Fibroblast of mammary gland (primary cell): ENCODE measurements at regions not wholly inside any gene's neighbourhood (a gene's known extent, or its start where the extent isn't known, plus 50 kb on each side); places are given as distances from the start of the nearest gene placed in this dataset.
"Not testable (repeated sequence)": the region's sequence is repeated elsewhere in the genome, so short reads cannot be mapped to it uniquely, and the experiment has no call there.

ENCODE experiments used
- DNase-seq: peaks from one replicate; pipeline ENCODE4 v3.0.0-alpha.2; 2010; ENCODE audit warnings: low read depth
- H3K4me3 ChIP-seq: 2 replicates; pipeline ENCODE4 v1.5.1; 2011; ENCODE audit warnings: low read depth, mild to moderate bottlenecking, low read length, moderate library complexity; ENCODE audit not compliant: control insufficient read depth
- TF ChIP-seq, protein P1 (sequence below): conservative IDR thresholded peaks from 2 replicates; pipeline ENCODE4 v1.5.1; 2011; ENCODE audit warnings: low read depth, low read length, inconsistent platforms; ENCODE audit not compliant: control insufficient read depth, insufficient read depth

DNA sequence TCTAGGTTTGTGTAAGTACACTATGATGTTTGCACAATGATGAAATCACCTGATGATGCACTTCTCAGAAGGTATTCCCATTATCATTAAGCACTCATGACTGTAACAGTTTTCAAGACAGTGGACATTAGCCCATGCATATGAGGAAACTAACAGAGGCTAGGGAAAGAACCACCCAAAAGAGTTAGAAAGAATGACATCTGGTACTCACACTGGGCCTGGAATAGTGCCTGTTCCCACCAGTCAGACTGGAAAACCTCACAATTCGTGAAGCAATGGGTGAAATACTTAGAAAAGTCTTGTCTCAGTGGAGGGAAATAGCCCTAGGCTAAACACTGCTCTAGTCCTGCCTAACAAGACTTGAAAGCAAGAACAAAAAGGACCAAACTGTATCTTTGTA is 117.4 kb upstream of the GDNF start:
- H3K4me3 ChIP-seq = no peak overlapping the region
- TF ChIP-seq, protein P1, sequence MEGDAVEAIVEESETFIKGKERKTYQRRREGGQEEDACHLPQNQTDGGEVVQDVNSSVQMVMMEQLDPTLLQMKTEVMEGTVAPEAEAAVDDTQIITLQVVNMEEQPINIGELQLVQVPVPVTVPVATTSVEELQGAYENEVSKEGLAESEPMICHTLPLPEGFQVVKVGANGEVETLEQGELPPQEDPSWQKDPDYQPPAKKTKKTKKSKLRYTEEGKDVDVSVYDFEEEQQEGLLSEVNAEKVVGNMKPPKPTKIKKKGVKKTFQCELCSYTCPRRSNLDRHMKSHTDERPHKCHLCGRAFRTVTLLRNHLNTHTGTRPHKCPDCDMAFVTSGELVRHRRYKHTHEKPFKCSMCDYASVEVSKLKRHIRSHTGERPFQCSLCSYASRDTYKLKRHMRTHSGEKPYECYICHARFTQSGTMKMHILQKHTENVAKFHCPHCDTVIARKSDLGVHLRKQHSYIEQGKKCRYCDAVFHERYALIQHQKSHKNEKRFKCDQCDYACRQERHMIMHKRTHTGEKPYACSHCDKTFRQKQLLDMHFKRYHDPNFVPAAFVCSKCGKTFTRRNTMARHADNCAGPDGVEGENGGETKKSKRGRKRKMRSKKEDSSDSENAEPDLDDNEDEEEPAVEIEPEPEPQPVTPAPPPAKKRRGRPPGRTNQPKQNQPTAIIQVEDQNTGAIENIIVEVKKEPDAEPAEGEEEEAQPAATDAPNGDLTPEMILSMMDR = no peak
- DNase-seq = no peak

- no peak overlapping the region for H3K4me3 ChIP-seq
- TF ChIP-seq, protein P1 = no peak
- DNase-seq = no peak
These were observed 115.9 kb upstream of the GDNF start for GRCh38 chr5:37955748-37956147.

- H3K4me3 ChIP-seq = no peak overlapping the region
These were observed 114.7 kb upstream of the GDNF start for GRCh38 chr5:37954561-37954960.

DNA sequence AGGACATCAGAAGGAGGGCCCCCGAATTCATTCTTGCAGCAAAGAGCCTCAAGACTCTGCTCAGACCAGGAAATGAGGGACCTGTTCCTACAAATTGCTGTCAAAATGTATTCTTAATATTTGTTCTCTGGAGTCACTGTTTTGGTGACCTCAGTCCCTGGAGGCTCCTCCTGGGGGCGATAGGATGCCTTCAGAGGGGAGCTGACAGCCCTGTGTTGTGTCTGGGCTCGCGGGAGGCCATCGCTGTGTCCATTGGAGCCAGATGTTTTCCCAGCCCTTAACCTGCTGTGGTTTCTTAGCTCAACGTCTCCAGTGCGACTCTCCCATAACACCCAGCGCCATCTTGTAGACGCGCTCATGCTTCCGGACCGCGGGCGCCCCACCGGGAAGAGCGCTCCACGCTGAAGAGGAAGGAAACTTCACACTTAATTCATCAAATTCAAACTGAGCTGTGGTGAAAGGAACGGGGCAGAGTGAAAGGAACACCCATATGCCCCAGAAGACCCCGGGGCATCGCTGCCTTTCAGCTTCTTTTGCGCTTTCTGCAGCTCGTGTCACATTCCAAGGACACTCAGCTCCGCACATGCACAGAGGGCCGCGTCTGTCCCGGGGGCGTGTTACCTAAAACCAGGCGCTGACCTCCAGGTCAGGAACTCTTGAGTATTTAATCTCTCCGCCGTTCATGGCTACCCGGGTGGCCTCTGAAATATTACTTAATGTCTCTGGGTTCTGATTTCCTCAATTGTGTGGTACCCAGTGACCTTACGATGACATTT is 112.3 kb upstream of the GDNF start:
- H3K4me3 ChIP-seq = no peak overlapping the region
- DNase-seq = no peak
- TF ChIP-seq, protein P1 = no peak

More at GRCh38 chr5:37954561-37954960, 114.7 kb upstream of the GDNF start:
- TF ChIP-seq, protein P1 = no peak
- DNase-seq = no peak

DNA sequence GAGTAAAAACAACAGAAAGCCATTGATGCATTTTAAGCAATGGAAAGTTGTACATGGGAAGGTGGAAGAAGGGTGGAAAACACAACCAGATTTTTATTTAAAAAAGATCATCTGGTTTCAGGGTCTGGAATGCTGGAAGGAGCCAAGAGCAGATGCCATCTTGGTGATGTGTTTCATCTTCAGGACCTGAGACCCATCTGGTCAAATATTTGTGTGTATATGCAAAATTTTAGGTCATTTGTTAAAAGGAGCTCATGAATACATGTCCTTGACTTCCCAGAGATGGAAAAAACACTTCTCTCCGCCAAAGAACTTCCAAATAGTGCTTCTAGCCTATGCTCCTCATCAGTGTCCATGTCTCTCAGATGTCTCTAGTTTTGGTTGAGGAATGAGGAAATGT is 110.6 kb upstream of the GDNF start:
- no peak for DNase-seq
- TF ChIP-seq, protein P1 = no peak
- no peak overlapping the region for H3K4me3 ChIP-seq

DNA sequence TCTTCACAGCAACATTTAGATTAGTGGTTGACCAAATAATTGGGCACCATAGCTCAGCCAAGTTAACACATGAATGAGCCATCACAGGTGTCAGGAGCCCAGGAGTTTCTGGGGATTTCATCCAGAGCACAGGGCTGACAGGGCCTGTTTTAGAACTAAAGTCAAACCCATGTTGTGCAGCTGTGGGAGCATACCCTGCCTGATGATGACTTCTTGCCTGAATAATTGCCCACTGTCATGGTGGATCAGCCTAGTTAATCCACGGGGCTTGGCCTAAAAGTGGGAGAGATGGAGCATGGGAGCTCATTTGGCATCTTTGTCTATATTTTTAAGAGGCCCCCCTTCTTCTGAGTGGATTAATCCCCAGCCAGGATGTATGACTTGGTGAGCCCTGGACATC is 105.6 kb upstream of the GDNF start:
- TF ChIP-seq, protein P1 = no peak
- DNase-seq = no peak
- H3K4me3 ChIP-seq = no peak overlapping the region

DNA sequence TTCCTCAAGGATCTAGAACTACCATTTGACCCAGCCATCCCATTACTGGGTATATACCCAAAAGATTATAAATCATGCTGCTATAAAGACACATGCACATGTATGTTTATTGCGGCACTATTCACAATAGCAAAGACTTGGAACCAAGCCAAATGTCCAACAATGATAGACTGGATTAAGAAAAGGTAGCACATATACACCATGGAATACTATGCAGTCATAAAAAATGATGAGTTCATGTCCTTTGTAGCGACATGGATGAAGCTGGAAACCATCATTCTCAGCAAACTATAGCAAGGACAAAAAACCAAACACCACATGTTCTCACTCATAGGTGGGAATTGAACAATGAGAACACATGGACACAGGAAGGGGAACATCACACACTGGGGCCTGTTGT is 103.3 kb upstream of the GDNF start:
- not testable (repeated sequence) for H3K4me3 ChIP-seq, DNase-seq
